ENCODE measurements at regions not wholly inside any gene's neighbourhood (a gene's known extent, or its start where the extent isn't known, plus 50 kb on each side); places are given as distances from the start of the nearest gene placed in this dataset.
"Not testable (repeated sequence)": the region's sequence is repeated elsewhere in the genome, so short reads cannot be mapped to it uniquely, and the experiment has no call there.

- no peak overlapping the region for H3K27ac ChIP-seq
- no peak for TF ChIP-seq ZFX (IDR thresholded peaks at IDR 0.05)
- TF ChIP-seq, protein P1, sequence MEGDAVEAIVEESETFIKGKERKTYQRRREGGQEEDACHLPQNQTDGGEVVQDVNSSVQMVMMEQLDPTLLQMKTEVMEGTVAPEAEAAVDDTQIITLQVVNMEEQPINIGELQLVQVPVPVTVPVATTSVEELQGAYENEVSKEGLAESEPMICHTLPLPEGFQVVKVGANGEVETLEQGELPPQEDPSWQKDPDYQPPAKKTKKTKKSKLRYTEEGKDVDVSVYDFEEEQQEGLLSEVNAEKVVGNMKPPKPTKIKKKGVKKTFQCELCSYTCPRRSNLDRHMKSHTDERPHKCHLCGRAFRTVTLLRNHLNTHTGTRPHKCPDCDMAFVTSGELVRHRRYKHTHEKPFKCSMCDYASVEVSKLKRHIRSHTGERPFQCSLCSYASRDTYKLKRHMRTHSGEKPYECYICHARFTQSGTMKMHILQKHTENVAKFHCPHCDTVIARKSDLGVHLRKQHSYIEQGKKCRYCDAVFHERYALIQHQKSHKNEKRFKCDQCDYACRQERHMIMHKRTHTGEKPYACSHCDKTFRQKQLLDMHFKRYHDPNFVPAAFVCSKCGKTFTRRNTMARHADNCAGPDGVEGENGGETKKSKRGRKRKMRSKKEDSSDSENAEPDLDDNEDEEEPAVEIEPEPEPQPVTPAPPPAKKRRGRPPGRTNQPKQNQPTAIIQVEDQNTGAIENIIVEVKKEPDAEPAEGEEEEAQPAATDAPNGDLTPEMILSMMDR (conservative IDR thresholded peaks at IDR 0.05): no peak
Measured at GRCh38 chr13:62176051-62176450, 760.4 kb upstream of the PCDH20 start.

DNA sequence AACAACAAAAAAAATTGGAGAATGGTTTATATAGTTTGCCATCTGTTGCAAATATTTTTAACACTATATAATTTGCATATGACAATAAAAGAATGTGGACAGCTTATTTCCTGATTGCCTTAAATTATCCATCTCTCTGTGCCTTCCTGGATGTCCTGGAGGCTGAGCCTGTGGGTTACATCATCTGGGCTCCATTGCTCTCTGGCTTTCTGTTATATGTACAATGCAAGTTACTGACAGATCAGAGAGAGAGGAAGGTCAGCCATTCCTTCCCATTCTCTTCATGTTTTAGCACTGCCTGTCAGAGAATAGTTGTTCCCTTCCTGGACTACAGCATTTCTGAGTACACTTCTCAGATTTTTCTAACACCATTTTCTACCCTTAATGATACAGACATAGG lies 758.3 kb upstream of the PCDH20 start:
- TF ChIP-seq, protein P1 (conservative IDR thresholded peaks at IDR 0.05): no peak
- TF ChIP-seq ZFX (IDR thresholded peaks at IDR 0.05): no peak
- H3K27ac ChIP-seq: no peak overlapping the region

GRCh38 chr13:62171697-62172096 lies 756.0 kb upstream of the PCDH20 start:
- no peak for TF ChIP-seq ZFX (IDR thresholded peaks at IDR 0.05)
- TF ChIP-seq, protein P1 (conservative IDR thresholded peaks at IDR 0.05): no peak
- no peak overlapping the region for H3K27ac ChIP-seq

DNA sequence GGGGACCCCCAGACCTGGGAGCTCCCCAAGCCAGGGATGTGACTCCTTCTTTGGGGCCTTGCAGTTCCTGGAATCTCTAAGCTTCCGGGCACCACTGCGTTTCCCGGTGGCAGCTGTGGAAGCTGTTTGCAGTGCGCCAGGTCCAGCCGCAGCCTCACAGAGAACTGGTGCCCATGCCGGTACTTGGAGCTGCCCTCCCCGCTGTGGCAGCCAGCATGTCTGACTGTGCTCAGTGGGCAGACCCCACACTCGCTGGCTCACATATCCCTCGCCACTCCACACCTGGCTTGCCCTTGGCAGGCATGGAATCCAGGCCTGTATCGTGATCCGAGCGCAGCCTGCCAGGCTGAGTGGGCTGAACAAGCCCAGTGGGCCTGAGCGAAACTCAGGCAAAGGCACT lies 753.2 kb upstream of the PCDH20 start:
- no peak overlapping the region for H3K27ac ChIP-seq
- TF ChIP-seq ZFX (IDR thresholded peaks at IDR 0.05): no peak
- TF ChIP-seq, protein P1 (conservative IDR thresholded peaks at IDR 0.05): no peak

DNA sequence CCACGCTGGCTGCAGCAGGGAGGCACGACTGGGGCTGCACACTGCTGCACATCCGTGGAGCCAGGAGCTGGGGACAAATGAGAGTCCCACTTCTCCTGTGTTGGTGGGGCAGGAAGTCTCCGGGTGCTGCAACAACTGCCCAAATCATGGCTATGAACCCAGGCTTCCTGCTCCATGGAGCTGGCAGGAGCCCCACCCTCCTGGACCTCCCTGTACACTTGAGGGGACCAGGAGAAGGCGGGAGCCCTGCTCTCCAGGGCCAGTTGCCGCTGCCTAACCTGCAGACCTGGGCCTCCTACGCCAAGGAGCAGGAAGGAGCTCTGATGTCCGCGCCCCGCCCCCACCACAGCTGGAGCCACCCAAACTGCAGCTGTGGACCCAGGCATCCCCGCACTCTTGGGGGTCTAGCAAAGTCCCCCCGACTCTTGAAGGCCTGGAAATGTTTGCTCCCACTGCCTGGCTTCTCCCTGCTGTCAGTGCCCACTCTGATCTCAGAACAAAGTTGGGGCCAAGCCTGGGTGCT lies 752.1 kb upstream of the PCDH20 start:
- no peak for TF ChIP-seq ZFX (IDR thresholded peaks at IDR 0.05)
- TF ChIP-seq, protein P1 (conservative IDR thresholded peaks at IDR 0.05): no peak
- no peak overlapping the region for H3K27ac ChIP-seq

GRCh38 chr13:62162860-62163259 lies 747.2 kb upstream of the PCDH20 start:
- H3K27ac ChIP-seq: no peak overlapping the region
- no peak for TF ChIP-seq ZFX (IDR thresholded peaks at IDR 0.05)
- TF ChIP-seq, protein P1 (conservative IDR thresholded peaks at IDR 0.05): no peak

- TF ChIP-seq ZFX (IDR thresholded peaks at IDR 0.05): no peak
- TF ChIP-seq, protein P1 (conservative IDR thresholded peaks at IDR 0.05): no peak
- no peak overlapping the region for H3K27ac ChIP-seq
Measured at GRCh38 chr13:62158520-62158919, 742.9 kb upstream of the PCDH20 start.

DNA sequence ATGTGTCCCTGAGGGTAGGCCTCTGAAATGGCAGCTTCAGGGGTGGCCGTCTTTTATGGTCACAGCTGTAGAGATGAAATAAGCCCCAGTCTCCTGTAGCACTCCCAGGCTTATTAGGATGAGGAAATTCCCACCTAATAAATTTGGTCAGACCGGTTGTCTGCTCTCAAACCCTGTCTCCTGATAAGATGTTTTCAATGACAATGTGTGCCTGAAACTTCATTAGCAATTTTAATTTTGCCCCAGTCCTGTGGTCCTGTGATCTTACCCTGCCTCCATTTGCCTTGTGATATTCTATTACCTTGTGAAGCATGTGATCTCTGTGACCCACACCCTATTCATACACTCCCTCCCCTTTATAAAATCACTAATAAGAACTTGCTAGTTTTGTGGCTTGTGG lies 736.1 kb upstream of the PCDH20 start:
- not testable (repeated sequence) for H3K27ac ChIP-seq

Measured in C4-2B (cell line).